Neural cell (in vitro differentiated cells): ENCODE measurements at regions not wholly inside any gene's neighbourhood (a gene's known extent, or its start where the extent isn't known, plus 50 kb on each side); places are given as distances from the start of the nearest gene placed in this dataset.

Source experiments
- H2AFZ ChIP-seq: fragments of 200-600, 300-800 bp; sonication (generic), shearing (Covaris generic); 2 replicates; pipeline ENCODE4 v1.6.0; 2014; ENCODE audit warnings: low read depth, mild to moderate bottlenecking, antibody characterized with exemption, low read length, moderate library complexity
- H3F3A ChIP-seq: fragments of 200-600 bp; shearing (Covaris generic); 2 replicates; pipeline ENCODE4 v1.6.1; 2016; ENCODE audit warnings: mild to moderate bottlenecking, moderate library complexity, mixed read lengths, antibody characterized with exemption, low read length; ENCODE audit not compliant: insufficient read depth, poor library complexity, severe bottlenecking
- H3K27ac ChIP-seq: fragments of 200-600, 300-800 bp; sonication (generic), shearing (Covaris generic); 2 replicates; pipeline ENCODE4 v1.5.1; 2014; ENCODE audit warnings: mild to moderate bottlenecking, low read length, moderate library complexity
- H3K27me3 ChIP-seq: fragments of 300-800, 200-600 bp; sonication (generic), shearing (Covaris generic); 2 replicates; pipeline ENCODE4 v1.6.0; 2014; ENCODE audit warnings: mild to moderate bottlenecking, low read depth, low read length, moderate library complexity; ENCODE audit not compliant: insufficient read depth
- H3K36me3 ChIP-seq: fragments of 300-800, 200-600 bp; sonication (generic), shearing (Covaris generic); 2 replicates; pipeline ENCODE4 v1.5.1; 2014; ENCODE audit warnings: mild to moderate bottlenecking, antibody characterized with exemption, low read length, moderate library complexity; ENCODE audit not compliant: insufficient read depth
- H3K4me2 ChIP-seq: fragments of 300-800, 200-600 bp; sonication (generic), shearing (Covaris generic); 2 replicates; pipeline ENCODE4 v1.6.0; 2014; ENCODE audit warnings: mild to moderate bottlenecking, low read length
- H3K4me3 ChIP-seq: fragments of 300-800, 200-600 bp; sonication (generic), shearing (Covaris generic); 2 replicates; pipeline ENCODE4 v1.5.1; 2014; ENCODE audit warnings: mild to moderate bottlenecking, low read length, moderate library complexity
- H3K79me2 ChIP-seq: fragments of 200-600 bp; shearing (Covaris generic); replicated peaks from 2 replicates; pipeline ENCODE4 v1.6.0; 2014; ENCODE audit warnings: mild to moderate bottlenecking, low read length, moderate library complexity; ENCODE audit not compliant: insufficient read depth
- H3K9ac ChIP-seq: fragments of 300-800, 200-600 bp; sonication (generic), shearing (Covaris generic); 2 replicates; pipeline ENCODE4 v1.6.1; 2016; ENCODE audit warnings: mild to moderate bottlenecking, low read length, mixed read lengths
- H3K9me2 ChIP-seq: fragments of 200-600 bp; shearing (Covaris generic); 2 replicates; pipeline ENCODE4 v1.6.1; 2016; ENCODE audit warnings: mild to moderate bottlenecking, low read length, mixed read lengths; ENCODE audit not compliant: insufficient read depth
- H3K9me3 ChIP-seq: fragments of 200-600, 300-800 bp; sonication (generic), shearing (Covaris generic); 2 replicates; pipeline ENCODE4 v1.6.1; 2016; ENCODE audit warnings: mild to moderate bottlenecking, mixed run types, low read length, moderate library complexity, mixed read lengths
- H4K20me1 ChIP-seq: fragments of 200-600 bp; shearing (Covaris generic); 2 replicates; pipeline ENCODE4 v1.6.1; 2016; ENCODE audit warnings: mild to moderate bottlenecking, mixed run types; ENCODE audit not compliant: insufficient read depth
- EP300 ChIP-seq: fragments of 450-650 bp; conservative IDR thresholded peaks from 2 replicates; pipeline ENCODE4 v1.6.1; 2014; ENCODE audit warnings: antibody characterized with exemption, mild to moderate bottlenecking, moderate library complexity; ENCODE audit not compliant: poor library complexity, severe bottlenecking
- EZH2 ChIP-seq: fragments of 200-600, 300-800 bp; shearing (Covaris generic), sonication (generic); IDR thresholded peaks from 2 replicates; pipeline ENCODE4 v1.6.1; 2014; ENCODE audit warnings: antibody characterized with exemption, low read length, borderline replicate concordance, mild to moderate bottlenecking; ENCODE audit not compliant: insufficient read depth, poor library complexity, severe bottlenecking
- MXI1 ChIP-seq: fragments of 450-650 bp; conservative IDR thresholded peaks from 2 replicates; pipeline ENCODE4 v1.6.1; 2014; ENCODE audit warnings: antibody characterized with exemption, mild to moderate bottlenecking; ENCODE audit not compliant: poor library complexity, severe bottlenecking
- POLR2AphosphoS5 ChIP-seq: IDR thresholded peaks from 2 replicates; pipeline ENCODE4 v1.6.1; 2012
- RAD21 ChIP-seq: fragments of 450-650 bp; conservative IDR thresholded peaks from 2 replicates; pipeline ENCODE4 v1.6.1; 2014; ENCODE audit warnings: antibody characterized with exemption, mild to moderate bottlenecking, moderate library complexity
- SMC3 ChIP-seq: fragments of 450-650 bp; conservative IDR thresholded peaks from 2 replicates; pipeline ENCODE4 v1.6.1; 2014; ENCODE audit warnings: antibody characterized with exemption, mild to moderate bottlenecking, moderate library complexity; ENCODE audit not compliant: poor library complexity
- TAF1 ChIP-seq: IDR thresholded peaks from 2 replicates; pipeline ENCODE4 v1.6.1; 2012; ENCODE audit warnings: low read depth
- TF ChIP-seq, protein P1 (sequence below): fragments of 450-650 bp; IDR thresholded peaks from 2 replicates; pipeline ENCODE4 v1.5.1; 2014; ENCODE audit warnings: antibody characterized with exemption, mild to moderate bottlenecking, moderate library complexity; ENCODE audit not compliant: poor library complexity, severe bottlenecking
- TF ChIP-seq, protein P2 (sequence below): IDR thresholded peaks from 2 replicates; pipeline ENCODE4 v1.6.1; 2012; ENCODE audit warnings: borderline replicate concordance

DNA sequence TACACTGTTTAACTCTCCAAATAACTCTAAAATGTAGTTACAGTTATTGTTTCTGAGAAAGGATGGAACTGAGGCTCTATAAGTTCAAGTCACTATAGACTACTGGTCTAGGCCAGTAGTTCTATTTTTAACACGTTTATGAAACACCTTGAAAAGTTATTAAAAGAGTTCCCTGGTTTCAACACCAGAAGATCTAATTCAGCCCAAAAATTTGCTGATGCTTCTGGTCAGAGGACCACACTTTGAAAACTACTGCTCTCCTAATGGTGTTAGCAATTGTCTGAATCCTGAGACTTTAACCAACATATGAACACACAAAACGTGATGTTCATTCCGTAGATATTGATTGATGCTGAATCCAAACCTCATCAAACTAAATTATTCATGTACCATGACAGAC lies 658.6 kb upstream of the STEAP1 start:
- Histone ChIP-seq H3K9ac (no peak overlapping the region), H3K4me3 (no peak overlapping the region), H3K79me2 (no peaks in the 10 kb centered on the region), H4K20me1 (no peaks in the 10 kb centered on the region), H3K9me2 (no peaks in the 10 kb centered on the region), H3K9me3 (no peaks in the 10 kb centered on the region), H3F3A (no peaks in the 10 kb centered on the region), H3K4me2 (no peak overlapping the region), H3K27ac (no peak overlapping the region), H2AFZ (no peak overlapping the region), H3K36me3 (no peaks in the 10 kb centered on the region), H3K27me3 (no peaks in the 10 kb centered on the region)
- no peak for TF ChIP-seq MXI1
- TF ChIP-seq, protein P1, sequence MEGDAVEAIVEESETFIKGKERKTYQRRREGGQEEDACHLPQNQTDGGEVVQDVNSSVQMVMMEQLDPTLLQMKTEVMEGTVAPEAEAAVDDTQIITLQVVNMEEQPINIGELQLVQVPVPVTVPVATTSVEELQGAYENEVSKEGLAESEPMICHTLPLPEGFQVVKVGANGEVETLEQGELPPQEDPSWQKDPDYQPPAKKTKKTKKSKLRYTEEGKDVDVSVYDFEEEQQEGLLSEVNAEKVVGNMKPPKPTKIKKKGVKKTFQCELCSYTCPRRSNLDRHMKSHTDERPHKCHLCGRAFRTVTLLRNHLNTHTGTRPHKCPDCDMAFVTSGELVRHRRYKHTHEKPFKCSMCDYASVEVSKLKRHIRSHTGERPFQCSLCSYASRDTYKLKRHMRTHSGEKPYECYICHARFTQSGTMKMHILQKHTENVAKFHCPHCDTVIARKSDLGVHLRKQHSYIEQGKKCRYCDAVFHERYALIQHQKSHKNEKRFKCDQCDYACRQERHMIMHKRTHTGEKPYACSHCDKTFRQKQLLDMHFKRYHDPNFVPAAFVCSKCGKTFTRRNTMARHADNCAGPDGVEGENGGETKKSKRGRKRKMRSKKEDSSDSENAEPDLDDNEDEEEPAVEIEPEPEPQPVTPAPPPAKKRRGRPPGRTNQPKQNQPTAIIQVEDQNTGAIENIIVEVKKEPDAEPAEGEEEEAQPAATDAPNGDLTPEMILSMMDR, result no peak
- TF ChIP-seq, protein P2, sequence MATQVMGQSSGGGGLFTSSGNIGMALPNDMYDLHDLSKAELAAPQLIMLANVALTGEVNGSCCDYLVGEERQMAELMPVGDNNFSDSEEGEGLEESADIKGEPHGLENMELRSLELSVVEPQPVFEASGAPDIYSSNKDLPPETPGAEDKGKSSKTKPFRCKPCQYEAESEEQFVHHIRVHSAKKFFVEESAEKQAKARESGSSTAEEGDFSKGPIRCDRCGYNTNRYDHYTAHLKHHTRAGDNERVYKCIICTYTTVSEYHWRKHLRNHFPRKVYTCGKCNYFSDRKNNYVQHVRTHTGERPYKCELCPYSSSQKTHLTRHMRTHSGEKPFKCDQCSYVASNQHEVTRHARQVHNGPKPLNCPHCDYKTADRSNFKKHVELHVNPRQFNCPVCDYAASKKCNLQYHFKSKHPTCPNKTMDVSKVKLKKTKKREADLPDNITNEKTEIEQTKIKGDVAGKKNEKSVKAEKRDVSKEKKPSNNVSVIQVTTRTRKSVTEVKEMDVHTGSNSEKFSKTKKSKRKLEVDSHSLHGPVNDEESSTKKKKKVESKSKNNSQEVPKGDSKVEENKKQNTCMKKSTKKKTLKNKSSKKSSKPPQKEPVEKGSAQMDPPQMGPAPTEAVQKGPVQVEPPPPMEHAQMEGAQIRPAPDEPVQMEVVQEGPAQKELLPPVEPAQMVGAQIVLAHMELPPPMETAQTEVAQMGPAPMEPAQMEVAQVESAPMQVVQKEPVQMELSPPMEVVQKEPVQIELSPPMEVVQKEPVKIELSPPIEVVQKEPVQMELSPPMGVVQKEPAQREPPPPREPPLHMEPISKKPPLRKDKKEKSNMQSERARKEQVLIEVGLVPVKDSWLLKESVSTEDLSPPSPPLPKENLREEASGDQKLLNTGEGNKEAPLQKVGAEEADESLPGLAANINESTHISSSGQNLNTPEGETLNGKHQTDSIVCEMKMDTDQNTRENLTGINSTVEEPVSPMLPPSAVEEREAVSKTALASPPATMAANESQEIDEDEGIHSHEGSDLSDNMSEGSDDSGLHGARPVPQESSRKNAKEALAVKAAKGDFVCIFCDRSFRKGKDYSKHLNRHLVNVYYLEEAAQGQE, result no peak
- TF ChIP-seq TAF1, result no peak
- no peak for TF ChIP-seq EZH2
- TF ChIP-seq EP300, result no peak
- no peak for TF ChIP-seq RAD21
- no peak for TF ChIP-seq SMC3
- TF ChIP-seq POLR2AphosphoS5, result no peak

DNA sequence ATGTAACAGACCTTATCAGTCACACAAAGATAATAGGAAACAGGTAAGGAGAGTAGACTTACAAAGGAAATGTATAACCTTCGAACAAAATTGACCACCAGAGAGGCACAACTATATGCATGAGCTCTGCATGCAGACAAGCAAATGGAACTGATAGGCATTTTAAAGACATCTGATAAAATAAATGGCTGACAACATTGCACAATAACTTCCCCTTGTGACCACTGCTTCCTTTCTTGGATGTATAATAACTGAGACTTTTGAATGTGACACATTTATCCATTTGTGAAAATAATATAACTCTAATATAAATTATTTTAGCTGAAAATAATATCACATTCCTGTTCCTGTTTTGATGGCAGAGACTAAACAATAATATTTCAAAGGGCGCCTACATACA lies 654.2 kb upstream of the STEAP1 start:
- TF ChIP-seq SMC3, result no peak
- H3K27me3 ChIP-seq, result no peaks in the 10 kb centered on the region
- no peaks in the 10 kb centered on the region for H3K79me2 ChIP-seq
- H3K36me3 ChIP-seq, result no peaks in the 10 kb centered on the region
- H3K27ac ChIP-seq, result no peak overlapping the region
- no peaks in the 10 kb centered on the region for H4K20me1 ChIP-seq
- no peak overlapping the region for H3K9ac ChIP-seq
- no peaks in the 10 kb centered on the region for H3K9me3 ChIP-seq
- H3F3A ChIP-seq, result no peaks in the 10 kb centered on the region
- H3K9me2 ChIP-seq, result no peaks in the 10 kb centered on the region
- H2AFZ ChIP-seq, result no peak overlapping the region
- no peak overlapping the region for H3K4me3 ChIP-seq
- H3K4me2 ChIP-seq, result no peak overlapping the region

DNA sequence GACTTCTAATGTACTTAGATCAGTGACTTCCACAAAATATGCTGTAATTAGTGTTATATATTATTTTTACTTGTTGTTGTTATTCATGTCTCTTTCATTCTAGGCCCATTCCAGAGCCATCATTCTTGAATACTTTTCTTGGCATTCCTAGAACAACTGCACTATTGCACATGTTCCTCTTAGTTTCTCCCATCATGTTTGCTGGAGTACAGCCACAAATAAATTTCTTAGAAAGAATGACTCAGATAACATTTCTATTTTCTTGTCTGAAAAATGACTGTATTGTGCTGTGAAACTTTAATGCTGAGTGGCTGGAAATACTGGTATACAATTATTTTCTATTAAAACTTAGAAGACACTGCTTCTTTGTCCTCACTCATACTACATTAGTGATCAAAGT lies 651.0 kb upstream of the STEAP1 start:
- Histone ChIP-seq H3K4me3 (no peak overlapping the region), H3K9me2 (no peaks in the 10 kb centered on the region), H3K27me3 (no peaks in the 10 kb centered on the region), H2AFZ (no peak overlapping the region), H3K79me2 (no peaks in the 10 kb centered on the region), H3K27ac (no peak overlapping the region), H3K36me3 (no peaks in the 10 kb centered on the region), H4K20me1 (no peaks in the 10 kb centered on the region), H3K4me2 (no peak overlapping the region), H3K9me3 (no peaks in the 10 kb centered on the region), H3K9ac (no peak overlapping the region), H3F3A (no peaks in the 10 kb centered on the region)
- TF ChIP-seq SMC3, result no peak
- no peak for TF ChIP-seq EP300
- TF ChIP-seq, protein P1, result no peak
- no peak for TF ChIP-seq TAF1
- TF ChIP-seq, protein P2, result no peak
- TF ChIP-seq EZH2, result no peak
- TF ChIP-seq RAD21, result no peak
- TF ChIP-seq POLR2AphosphoS5, result no peak
- TF ChIP-seq MXI1, result no peak
